ENCODE measurements at regions not wholly inside any gene's neighbourhood (a gene's known extent, or its start where the extent isn't known, plus 50 kb on each side); places are given as distances from the start of the nearest gene placed in this dataset.

- no peak for TF ChIP-seq POLR2A (IDR thresholded peaks at IDR 0.05)
- TF ChIP-seq CTCF (IDR thresholded peaks at IDR 0.05) = no peak
Measured at GRCh38 chr1:184330875-184331274, 56.0 kb upstream of the C1orf21 start.

Data from suprapubic skin (tissue), 3 donors.